Osteoblast (primary cell): ENCODE measurements at regions not wholly inside any gene's neighbourhood (a gene's known extent, or its start where the extent isn't known, plus 50 kb on each side); places are given as distances from the start of the nearest gene placed in this dataset.
"Not testable (repeated sequence)": the region's sequence is repeated elsewhere in the genome, so short reads cannot be mapped to it uniquely, and the experiment has no call there.

ENCODE experiments used
- DNase-seq: peaks from one replicate; pipeline ENCODE4 v3.0.0; 2011; ENCODE audit warnings: low spot score, mixed read lengths; ENCODE audit not compliant: insufficient read length; ENCODE audit errors: missing footprints
- H2AFZ ChIP-seq: 2 replicates; pipeline ENCODE4 v1.6.0; 2011; ENCODE audit warnings: mild to moderate bottlenecking, low read length
- H3K27ac ChIP-seq: 2 replicates; pipeline ENCODE4 v1.5.1; 2011; ENCODE audit warnings: mild to moderate bottlenecking, low read depth, low read length, moderate library complexity
- H3K27me3 ChIP-seq: 2 replicates; pipeline ENCODE4 v1.6.0; 2012; ENCODE audit warnings: mild to moderate bottlenecking, control low read depth, inconsistent platforms, low read length, moderate library complexity; ENCODE audit not compliant: insufficient read depth
- H3K36me3 ChIP-seq: 2 replicates; pipeline ENCODE4 v1.5.1; 2011; ENCODE audit warnings: mild to moderate bottlenecking, low read length, control low read depth, moderate library complexity; ENCODE audit not compliant: insufficient read depth
- H3K4me1 ChIP-seq: 2 replicates; pipeline ENCODE4 v1.5.1; 2011; ENCODE audit warnings: mild to moderate bottlenecking, low read length, control low read depth, moderate library complexity; ENCODE audit not compliant: insufficient read depth
- H3K4me2 ChIP-seq: 2 replicates; pipeline ENCODE4 v1.6.0; 2011; ENCODE audit warnings: mild to moderate bottlenecking, low read length; ENCODE audit not compliant: insufficient read depth
- H3K4me3 ChIP-seq: fragments of 200-600 bp; sonication (generic); 3 replicates; pipeline ENCODE4 v1.5.1; 2012; ENCODE audit warnings: mild to moderate bottlenecking, low read length, inconsistent platforms; ENCODE audit not compliant: insufficient read depth
- H3K79me2 ChIP-seq: 2 replicates; pipeline ENCODE4 v1.6.0; 2012; ENCODE audit warnings: mild to moderate bottlenecking, low read length, control low read depth, inconsistent platforms; ENCODE audit not compliant: insufficient read depth
- H3K9me3 ChIP-seq: 2 replicates; pipeline ENCODE4 v1.5.1; 2011; ENCODE audit warnings: low read depth, low read length, control low read depth
- H4K20me1 ChIP-seq: 2 replicates; pipeline ENCODE4 v1.6.0; 2012; ENCODE audit warnings: mild to moderate bottlenecking, low read length, control low read depth; ENCODE audit not compliant: insufficient read depth
- TF ChIP-seq, protein P1 (sequence below): IDR thresholded peaks from 2 replicates; pipeline ENCODE4 v1.5.1; 2011; ENCODE audit warnings: mild to moderate bottlenecking, low read depth, low read length, moderate library complexity; ENCODE audit errors: extremely low read depth

DNA sequence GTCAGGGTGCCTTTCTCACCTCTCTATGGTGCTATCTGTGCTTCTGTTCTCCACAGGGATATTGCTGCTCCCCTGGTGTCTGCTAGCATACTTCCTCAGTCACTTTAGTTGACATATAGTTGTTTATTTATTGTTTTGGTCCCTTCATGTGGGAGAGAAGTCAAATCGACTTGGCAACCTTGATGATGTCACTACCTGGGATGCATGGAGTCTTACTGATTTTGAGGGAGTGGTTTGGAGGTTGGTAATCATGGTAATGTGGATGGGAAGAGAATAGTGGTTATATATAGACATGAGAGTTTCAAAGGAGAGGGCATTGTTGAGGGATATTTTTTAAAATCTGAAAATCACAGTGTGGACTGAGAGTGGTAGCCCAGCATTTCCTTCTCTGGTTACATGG, 73.6 kb upstream of the FBXO33 start:
- H3K9me3 ChIP-seq = no peaks in the 10 kb centered on the region
- no peak for DNase-seq
- no peak overlapping the region for H3K4me3 ChIP-seq
- H3K27me3 ChIP-seq = no peaks in the 10 kb centered on the region
- H3K27ac ChIP-seq = no peak overlapping the region
- H3K79me2 ChIP-seq = no peaks in the 10 kb centered on the region
- no peaks in the 10 kb centered on the region for H3K36me3 ChIP-seq
- no peak overlapping the region for H3K4me2 ChIP-seq
- TF ChIP-seq, protein P1, sequence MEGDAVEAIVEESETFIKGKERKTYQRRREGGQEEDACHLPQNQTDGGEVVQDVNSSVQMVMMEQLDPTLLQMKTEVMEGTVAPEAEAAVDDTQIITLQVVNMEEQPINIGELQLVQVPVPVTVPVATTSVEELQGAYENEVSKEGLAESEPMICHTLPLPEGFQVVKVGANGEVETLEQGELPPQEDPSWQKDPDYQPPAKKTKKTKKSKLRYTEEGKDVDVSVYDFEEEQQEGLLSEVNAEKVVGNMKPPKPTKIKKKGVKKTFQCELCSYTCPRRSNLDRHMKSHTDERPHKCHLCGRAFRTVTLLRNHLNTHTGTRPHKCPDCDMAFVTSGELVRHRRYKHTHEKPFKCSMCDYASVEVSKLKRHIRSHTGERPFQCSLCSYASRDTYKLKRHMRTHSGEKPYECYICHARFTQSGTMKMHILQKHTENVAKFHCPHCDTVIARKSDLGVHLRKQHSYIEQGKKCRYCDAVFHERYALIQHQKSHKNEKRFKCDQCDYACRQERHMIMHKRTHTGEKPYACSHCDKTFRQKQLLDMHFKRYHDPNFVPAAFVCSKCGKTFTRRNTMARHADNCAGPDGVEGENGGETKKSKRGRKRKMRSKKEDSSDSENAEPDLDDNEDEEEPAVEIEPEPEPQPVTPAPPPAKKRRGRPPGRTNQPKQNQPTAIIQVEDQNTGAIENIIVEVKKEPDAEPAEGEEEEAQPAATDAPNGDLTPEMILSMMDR = no peak
- H2AFZ ChIP-seq = no peak overlapping the region
- no peaks in the 10 kb centered on the region for H3K4me1 ChIP-seq
- no peaks in the 10 kb centered on the region for H4K20me1 ChIP-seq

DNA sequence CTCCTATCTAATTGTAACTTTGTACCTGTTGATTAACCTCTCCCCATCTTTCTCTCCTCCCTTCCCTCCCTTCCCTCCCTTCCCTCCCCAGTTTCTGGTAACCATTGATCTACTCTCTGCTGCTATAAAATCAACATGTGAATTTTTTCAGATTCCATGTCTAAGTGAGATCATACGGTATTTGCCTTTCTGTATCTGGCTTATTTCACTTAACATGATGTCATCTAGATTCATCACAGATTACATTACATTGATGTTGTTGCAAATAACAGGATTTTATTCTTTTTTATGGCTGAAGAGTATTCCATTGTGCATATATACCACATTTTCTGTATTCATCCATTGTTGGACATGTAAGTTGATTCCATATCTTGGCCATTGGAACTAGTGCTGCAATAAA, 68.0 kb upstream of the FBXO33 start:
- Histone ChIP-seq H3K79me2 (no peaks in the 10 kb centered on the region), H2AFZ (no peak overlapping the region), H3K4me2 (no peak overlapping the region), H3K36me3 (no peaks in the 10 kb centered on the region), H3K4me3 (no peak overlapping the region), H3K27ac (no peak overlapping the region), H4K20me1 (no peaks in the 10 kb centered on the region), H3K4me1 (no peaks in the 10 kb centered on the region), H3K27me3 (no peaks in the 10 kb centered on the region), H3K9me3 (no peaks in the 10 kb centered on the region)
- TF ChIP-seq, protein P1 = no peak
- no peak for DNase-seq

DNA sequence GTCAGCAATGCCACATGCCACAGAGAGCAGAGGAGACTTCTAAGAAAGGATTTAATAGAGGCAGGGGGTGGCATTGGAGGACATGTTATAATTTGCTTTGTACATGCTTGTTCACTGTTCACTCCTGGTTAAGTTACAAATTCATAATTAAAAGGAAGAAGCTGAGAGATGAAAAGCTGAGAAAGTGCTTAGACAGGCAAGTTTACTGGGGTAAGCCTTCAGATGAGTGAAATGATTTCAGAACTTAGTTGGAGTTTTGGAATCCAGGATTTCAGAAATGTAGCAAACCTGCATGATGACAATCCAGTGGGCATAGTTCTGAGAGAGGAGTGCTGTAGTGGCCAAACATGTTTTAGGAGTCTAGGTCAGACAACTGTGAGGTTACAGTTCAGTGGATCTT, 67.3 kb upstream of the FBXO33 start:
- Histone ChIP-seq H3K4me1 (no peaks in the 10 kb centered on the region), H4K20me1 (no peaks in the 10 kb centered on the region), H3K79me2 (no peaks in the 10 kb centered on the region), H3K4me3 (no peak overlapping the region), H3K27ac (no peak overlapping the region), H2AFZ (no peak overlapping the region), H3K36me3 (no peaks in the 10 kb centered on the region), H3K9me3 (no peaks in the 10 kb centered on the region), H3K27me3 (no peaks in the 10 kb centered on the region), H3K4me2 (no peak overlapping the region)
- DNase-seq = no peak
- TF ChIP-seq, protein P1 = no peak

DNA sequence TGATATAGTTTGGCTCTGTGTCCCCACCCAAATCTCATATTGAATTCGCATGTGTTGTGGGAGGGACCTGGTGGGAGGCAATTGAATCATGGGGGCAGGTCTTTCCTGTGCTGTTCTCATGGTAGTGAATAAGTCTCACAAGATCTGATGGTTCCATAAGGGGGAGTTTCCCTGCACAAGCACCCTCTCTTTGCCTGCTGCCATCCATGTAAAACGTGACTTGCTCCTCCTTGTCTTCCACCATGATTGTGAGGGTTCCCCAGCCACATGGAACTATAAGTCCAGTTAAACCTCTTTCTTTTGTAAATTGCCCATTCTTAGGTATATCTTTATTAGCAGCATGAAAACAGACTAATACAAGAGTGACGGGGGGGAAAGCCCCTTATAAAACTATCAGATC, 65.4 kb upstream of the FBXO33 start:
- not testable (repeated sequence) for H3K27me3 ChIP-seq, H3K9me3 ChIP-seq, H3K4me2 ChIP-seq, H3K79me2 ChIP-seq, H3K36me3 ChIP-seq, H3K4me1 ChIP-seq, H3K27ac ChIP-seq, DNase-seq, H2AFZ ChIP-seq, H3K4me3 ChIP-seq, H4K20me1 ChIP-seq

DNA sequence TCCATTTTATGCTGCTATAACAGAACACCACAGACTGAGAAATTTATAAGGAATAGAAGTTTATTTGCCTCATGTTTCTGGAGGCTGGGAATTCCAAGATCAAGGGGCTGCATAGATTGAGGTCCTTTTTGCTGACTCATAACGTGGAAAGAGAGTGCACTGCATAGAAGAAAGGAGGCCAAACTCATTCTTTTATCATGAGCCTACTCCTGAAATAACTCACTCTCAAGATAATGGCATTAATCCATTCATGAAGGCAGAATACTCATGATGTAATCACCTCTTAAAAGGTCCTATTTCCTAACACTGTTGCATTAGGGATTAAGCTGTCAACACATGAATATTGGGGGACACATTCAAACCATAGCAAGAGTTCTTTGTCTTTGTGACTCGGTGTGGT, 60.0 kb upstream of the FBXO33 start:
- H2AFZ ChIP-seq = no peak overlapping the region
- no peak overlapping the region for H3K4me3 ChIP-seq

More for the DNA sequence above, 60.0 kb upstream of the FBXO33 start:
- no peaks in the 10 kb centered on the region for H3K9me3 ChIP-seq
- peak; percentile 55 for DNase-seq
- no peaks in the 10 kb centered on the region for H3K79me2 ChIP-seq
- peak overlapping the region; percentile 38 for H3K4me2 ChIP-seq
- no peaks in the 10 kb centered on the region for H3K27me3 ChIP-seq
- H4K20me1 ChIP-seq = no peaks in the 10 kb centered on the region
- TF ChIP-seq, protein P1 = no peak
- no peaks in the 10 kb centered on the region for H3K36me3 ChIP-seq
- peaks cover 16% of the 10 kb centered on the region for H3K4me1 ChIP-seq
- H3K27ac ChIP-seq = peak overlapping the region; percentile 64
